CD1c-positive myeloid dendritic cell (primary cell): ENCODE measurements at regions not wholly inside any gene's neighbourhood (a gene's known extent, or its start where the extent isn't known, plus 50 kb on each side); places are given as distances from the start of the nearest gene placed in this dataset.
"Not testable (repeated sequence)": the region's sequence is repeated elsewhere in the genome, so short reads cannot be mapped to it uniquely, and the experiment has no call there.

Experiments used
- DNase-seq: peaks from one replicate; pipeline ENCODE4 v3.0.0-alpha.2; 2016; ENCODE audit errors: extremely low spot score

DNA sequence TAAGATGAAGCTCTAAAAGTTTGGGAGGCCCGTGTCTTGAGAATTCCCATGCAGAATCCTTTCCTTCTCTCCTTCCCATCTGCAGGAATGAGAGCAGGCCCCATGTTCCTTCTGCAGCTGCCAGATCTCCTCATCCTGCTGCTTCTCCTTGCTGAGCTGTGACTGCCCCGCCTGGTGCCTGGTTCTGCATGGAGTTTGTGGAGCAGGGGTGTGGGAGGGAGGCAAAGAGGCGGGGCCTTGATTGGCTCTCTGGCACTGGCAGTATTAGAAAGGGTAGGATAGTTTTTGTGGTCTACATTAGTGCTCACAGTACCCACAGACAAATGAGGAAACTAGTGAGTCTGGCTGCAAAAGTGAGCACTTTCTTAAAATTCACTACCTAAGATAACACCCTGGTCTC lies 91.1 kb upstream of the CLPB start:
- peak; percentile 55 for DNase-seq

GRCh38 chr11:72524711-72525110 lies 90.4 kb upstream of the CLPB start:
- no peak for DNase-seq

DNA sequence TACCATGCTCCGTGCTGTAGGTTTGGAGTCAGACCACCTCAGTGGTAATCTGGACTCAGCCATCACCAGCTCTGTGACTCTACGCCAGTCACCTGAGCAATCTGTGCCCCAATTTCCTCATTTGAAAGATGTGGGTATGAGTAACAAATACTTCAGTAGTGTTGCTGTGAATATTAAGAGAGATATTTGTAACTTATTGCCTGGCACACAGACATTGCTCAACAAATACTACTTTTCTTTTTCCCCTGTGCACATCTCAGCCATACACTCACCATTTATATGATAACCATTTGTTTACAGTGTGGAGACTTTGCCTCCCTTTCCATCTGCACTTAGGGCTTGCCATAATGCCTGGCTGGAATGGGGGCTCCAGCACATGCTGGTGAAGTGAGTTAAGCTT lies 89.7 kb upstream of the CLPB start:
- DNase-seq, result no peak

- no peak for DNase-seq
Observed at GRCh38 chr11:72522186-72522585, 87.9 kb upstream of the CLPB start.

DNA sequence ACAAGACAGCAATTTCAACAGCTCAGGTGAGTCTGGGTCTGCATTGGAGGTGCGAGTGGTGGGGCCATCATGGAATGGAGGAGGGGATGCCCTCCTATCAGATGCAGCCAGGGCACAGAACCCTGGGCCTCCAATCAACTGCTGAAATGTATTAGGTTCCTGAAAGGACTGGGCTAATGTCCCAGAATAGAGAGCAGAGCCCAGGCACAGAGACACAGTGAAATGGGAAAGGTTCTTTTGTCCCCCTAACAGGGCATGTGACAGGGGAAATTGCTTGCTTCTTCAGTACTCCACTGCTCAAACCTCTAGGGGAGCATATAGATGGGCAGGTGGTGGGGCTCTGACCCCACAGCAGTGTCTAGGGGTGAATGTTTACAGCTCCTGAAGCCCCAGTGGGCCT lies 87.3 kb upstream of the CLPB start:
- no peak for DNase-seq

DNA sequence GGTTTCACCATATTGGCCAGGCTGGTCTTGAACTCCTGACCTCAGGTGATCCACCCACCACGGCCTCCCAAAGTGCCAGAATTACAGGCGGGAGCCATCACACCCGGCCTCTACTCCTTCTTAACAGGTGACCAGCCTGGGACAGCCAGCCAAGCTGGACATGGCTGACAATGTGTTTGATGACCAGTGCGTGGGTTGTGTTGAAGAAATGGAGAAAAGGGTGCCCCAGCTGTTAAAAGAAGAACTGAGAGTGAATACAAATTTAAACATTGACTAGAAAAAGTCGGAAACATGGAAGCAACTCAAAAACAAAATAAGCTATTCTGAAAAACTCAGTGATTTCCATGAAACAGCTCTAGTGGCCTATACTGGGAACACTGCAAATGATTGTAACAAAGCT lies 86.5 kb upstream of the CLPB start:
- peak; percentile 67 for DNase-seq

DNA sequence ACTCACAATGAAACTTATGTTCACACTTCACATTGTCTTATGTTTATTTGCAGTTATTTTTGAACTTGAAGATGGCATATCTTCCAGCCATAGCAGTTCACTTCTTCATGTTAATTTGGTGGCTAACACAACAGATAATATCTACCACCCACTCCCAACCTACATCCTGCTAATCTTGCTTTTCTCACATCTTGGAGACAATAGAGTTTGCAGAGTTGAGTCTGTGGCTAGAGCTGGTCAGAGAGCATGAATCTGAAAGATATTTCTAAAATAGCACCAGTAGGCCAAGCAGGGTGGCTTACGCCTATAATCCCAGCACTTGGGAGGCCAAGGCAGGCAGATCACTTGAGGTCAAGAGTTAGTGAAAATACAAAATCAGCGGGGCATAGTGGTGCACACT lies 85.6 kb upstream of the CLPB start:
- not testable (repeated sequence) for DNase-seq

GRCh38 chr11:72519220-72519881 lies 85.0 kb upstream of the CLPB start:
- DNase-seq, result no peak

GRCh38 chr11:72514331-72514730 lies 80.0 kb upstream of the CLPB start:
- DNase-seq, result no peak

DNA sequence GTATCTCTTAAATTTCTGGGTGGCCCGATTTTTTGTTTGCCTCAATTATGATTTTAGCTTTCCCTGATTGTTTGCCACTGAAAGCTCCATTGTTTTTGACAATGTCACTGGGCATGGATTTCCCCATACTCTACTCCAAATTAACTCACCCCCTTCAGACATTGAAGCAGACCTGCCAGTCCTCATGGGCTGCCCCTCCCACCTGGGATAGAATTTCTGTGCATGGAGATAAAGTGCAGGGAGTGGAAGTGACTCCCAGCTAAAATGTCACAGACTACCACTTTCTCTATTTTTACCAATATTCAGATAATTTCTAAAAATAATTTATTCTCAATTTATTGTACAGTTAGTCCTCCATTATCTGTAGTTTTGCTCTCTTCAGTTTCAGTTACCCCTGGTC lies 79.1 kb upstream of the CLPB start:
- no peak for DNase-seq

DNA sequence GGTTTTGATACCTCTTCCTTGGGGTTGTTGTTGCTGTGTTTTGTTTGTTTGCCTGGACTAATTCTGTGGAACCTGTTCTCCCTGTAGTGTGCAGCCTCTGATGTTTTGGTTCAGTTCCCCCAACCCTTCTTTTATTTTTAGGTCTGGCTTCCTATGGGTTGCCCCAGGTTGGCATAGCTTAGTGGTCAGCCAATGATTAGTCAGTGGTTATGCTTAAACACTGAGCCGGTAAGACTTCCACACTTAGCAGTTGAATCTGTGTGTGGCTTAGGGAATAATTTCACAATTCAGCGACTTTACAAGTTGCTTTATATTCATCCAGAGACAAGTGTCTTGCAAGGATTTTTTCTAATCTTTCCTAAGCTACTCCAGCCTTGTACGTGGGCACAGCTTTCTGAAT lies 78.6 kb upstream of the CLPB start:
- DNase-seq, result no peak

- DNase-seq, result no peak
Observed at GRCh38 chr11:72511393-72512047, 77.2 kb upstream of the CLPB start.

DNA sequence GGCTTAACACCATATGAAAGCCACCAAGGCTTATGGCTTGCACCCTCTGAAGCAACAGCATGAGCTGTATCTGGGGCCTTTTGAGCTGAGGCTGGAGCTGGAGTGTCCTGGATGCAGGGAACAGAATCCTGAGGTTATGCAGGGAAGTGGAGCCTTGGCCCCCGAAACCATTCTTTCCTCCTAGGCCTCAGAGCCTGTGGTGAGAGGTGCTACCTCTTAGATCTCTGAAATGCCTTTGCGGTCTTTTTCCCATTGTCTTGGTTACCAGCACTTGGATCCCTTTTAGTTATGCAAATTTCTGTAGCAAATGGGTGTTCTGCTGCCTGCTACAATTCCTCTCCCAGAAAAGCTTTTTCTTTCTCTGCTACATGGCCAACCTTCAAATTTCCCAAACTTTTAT lies 72.7 kb upstream of the CLPB start:
- DNase-seq, result no peak

DNA sequence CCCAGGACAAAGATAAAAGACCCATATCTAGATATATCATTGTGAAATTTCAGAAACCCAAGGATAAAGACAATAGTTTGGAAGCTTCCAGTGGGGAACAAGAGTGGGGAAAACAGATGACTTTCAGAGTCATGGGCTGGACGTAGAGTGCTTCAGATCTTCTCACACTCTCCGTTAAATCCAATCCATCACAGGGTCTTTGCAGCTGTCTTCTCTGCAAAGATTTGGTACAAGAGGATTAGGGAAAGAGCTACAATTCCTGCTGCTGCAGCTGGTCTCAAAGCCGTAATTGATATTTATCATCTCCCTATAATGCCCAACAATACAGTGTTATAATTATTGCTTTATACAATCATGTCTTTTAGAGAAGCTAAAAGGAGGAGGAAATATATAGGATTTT lies 63.4 kb upstream of the CLPB start:
- no peak for DNase-seq

GRCh38 chr11:72494109-72494429 lies 59.7 kb upstream of the CLPB start:
- DNase-seq, result no peak

DNA sequence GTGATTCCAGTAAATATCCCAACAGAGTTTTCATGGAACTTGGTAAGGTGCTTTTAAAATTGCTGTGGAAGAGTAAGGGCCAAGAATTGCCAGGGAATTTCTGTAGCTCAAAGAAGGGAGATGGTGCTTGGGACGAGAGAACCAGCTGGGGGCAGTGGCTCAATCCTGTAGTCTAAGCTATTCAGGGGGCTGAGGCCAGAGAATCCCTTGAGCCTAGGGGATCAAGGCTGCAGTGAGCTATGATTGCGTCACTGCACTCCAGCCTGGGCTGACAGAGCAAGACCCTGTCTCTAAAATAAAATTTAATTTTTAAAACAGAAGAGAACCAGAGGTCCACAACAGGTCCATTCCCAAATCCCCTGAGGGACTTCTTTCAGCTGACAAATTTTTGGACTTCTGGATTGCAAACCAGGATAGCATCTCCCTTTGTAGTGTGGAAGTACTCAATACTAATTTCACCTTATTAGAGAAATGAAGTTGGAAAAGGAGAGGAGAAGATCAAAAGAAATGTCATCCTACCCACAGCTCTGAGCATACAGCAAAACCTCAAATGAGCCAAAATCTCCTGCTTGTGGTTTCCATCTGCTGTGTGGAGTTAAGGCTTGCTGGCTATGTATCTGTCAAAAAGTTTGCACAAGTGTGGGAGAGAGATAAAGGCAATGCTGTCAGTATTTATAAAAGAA lies 59.2 kb upstream of the CLPB start:
- DNase-seq, result no peak

- DNase-seq, result no peak
Observed at GRCh38 chr11:72491001-72491400, 56.7 kb upstream of the CLPB start.
